HG02763 (cell line): ENCODE measurements at regions not wholly inside any gene's neighbourhood (a gene's known extent, or its start where the extent isn't known, plus 50 kb on each side); places are given as distances from the start of the nearest gene placed in this dataset.

Experiments used
- ATAC-seq: cut with Tn5 transposase; IDR thresholded peaks from one replicate; pipeline ENCODE4 v1.9.1; 2021; ENCODE audit warnings: mild to moderate bottlenecking, moderate library complexity; ENCODE audit not compliant: unreplicated experiment

- no peak for ATAC-seq
Measured at GRCh38 chr14:98949481-98950135, 322.4 kb downstream of the BCL11B start.

DNA sequence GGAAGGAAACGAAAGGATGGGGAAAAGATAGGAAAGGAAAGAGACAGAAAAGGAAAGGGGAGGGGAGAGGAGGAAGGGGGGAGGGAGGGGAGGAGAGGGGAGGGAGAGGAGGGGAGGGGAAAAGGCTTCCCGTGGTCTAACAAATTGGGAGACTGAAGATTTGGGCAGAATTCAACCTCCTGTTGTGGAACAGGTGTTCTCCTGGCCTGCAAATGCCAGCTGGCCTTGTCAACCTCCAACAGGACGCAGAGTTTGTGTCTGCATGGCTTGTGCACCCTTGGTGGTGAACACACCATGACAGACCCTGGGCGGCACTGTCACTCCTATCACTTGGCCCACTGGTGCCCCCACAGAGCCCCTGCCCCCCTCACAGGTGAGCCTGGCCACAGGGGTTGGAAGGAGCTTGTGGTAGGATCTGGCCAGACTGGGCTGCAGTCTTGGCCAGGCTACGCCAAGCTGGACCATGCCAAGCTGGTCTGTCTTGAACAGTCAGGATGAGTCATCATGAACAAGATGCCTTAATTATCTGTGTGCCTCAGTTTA lies 321.6 kb downstream of the BCL11B start:
- ATAC-seq = no peak

DNA sequence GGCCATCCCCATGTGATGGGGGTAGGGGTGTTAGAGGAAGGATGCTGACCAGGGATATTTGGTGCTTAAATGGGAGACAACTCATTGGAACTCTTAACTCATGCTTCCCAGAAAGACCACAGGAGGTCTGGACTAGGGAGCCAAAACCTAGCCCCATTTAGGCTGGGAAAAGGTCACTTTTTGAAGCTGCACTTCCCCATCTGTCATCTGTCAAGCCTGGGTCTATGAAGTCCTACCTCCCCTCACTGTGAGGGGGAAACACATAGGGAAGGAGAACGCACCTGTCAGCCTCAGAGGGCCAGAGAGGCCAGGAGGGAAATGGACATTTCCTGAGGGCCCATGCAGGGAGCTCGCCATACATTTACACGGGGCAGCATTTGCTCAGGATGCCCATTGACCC lies 321.0 kb downstream of the BCL11B start:
- no peak for ATAC-seq

GRCh38 chr14:98951521-98952152 lies 320.4 kb downstream of the BCL11B start:
- no peak for ATAC-seq

- no peak for ATAC-seq
Measured at GRCh38 chr14:98952593-98953350, 319.2 kb downstream of the BCL11B start.

GRCh38 chr14:98953551-98954348 lies 318.2 kb downstream of the BCL11B start:
- ATAC-seq = no peak

DNA sequence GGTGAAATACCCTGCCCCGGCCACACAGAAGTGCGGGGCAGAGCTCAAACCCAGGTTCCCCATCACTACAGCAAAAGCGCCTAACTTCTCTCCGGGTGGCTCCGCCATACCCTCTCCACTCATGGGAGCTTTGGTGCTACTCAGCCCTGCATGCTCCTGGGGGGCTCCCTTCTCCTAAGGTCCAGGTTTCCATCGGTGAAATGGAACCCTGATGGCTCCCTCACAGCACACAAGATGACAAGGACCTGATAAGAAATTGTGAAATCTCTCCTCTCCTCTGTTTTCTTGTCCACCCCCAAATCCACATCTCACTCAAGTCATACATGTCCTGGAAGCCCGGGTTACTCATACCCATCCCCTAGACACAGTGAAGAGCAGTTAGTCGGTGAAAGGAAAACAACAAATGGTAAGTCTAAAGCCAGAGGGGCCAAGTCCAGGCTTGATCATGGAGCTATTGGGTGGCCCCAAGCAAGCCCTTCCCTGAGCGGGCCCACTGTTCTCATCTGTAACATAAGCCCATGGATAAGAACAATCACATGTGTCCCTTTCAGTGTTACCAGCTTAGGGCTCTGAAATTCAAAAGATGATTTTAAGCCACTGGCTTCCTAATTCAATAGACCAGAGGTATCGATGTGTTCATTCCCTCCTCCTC lies 317.5 kb downstream of the BCL11B start:
- no peak for ATAC-seq

DNA sequence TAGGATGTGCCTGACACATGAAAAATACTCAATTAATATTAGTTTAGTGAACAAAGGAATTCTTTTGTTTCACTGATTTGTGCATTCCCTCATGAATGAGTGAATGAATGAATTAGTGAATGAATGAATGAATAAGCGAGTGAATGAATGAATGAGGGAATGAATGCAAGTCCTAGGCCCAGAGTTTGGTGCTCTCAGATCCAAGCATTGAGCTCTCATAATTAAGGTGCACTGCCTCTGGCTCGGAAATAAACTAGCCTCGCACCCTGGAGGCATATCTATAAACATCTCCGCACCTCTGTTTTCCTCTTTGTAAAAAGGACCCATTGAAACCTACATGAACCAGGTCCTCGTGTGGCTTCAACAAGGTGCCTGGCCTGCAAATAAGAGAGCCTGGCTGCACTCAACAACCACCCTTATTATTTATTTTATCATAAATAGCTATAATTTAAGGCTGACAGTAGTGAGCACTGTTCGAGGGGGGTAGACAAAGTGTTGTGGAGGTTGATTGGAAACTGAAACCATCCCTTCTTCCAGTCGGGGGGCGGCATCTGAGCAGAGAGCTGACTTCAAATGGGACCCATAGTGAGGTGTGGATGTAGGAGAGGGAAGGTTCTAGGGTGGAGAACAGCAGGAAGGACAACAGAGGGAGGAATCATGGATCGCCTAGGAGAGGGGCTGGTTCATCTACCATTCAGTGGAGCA lies 316.8 kb downstream of the BCL11B start:
- no peak for ATAC-seq

DNA sequence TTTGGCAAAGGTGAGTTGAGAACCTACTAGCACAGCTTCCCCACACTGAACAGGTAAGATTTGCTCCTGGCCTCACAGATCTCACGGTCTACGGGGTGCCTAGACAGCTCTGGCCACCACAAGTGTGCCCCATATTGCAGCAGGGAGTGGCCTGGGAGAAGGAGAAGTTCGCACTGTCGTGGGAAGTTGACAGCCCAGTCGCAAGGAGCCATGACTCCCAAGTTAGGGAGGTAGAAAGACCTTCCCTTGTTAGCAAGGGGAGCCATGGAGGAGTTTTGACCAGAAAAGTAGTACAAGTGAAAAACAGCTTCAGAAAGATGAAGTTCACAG lies 316.3 kb downstream of the BCL11B start:
- ATAC-seq = no peak

DNA sequence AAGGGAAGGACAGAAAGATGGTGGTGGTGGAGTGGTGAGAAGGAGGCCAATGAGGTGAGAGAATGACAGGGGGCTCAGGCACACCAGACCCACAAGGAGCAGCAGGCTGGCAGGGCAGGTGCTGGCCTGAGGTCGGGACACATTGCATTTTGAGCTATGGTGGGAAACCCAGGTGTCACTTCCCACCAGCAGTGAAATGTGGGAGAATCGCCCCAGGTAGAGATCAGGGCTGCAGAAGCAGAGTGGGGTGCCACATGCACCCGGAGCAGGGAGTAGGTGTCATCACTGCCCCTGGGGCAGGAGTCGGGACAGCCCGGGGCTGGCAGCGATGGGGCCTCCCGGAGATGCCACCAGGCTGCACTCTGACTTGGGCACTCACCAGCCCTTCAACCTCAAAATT lies 315.8 kb downstream of the BCL11B start:
- ATAC-seq = no peak

DNA sequence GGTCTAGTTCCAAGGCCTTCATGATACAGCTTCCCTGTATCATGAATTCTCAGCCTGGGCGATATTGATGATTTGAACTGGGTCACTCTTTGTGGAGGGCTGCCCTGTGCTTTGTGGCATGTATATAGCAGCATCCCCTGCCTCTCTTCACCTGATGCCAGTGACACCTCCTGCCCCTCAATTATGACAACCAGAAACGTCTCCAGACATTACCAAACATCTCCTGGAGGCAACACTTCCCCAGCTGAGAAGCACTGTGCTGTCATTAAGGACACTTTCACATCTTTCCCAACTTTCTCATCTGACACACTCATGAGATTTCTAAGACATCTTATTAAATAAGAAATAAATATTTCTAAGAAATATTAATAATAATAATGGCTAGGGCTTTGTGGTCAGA lies 315.3 kb downstream of the BCL11B start:
- no peak for ATAC-seq

GRCh38 chr14:98957211-98958047 lies 314.6 kb downstream of the BCL11B start:
- ATAC-seq = no peak

DNA sequence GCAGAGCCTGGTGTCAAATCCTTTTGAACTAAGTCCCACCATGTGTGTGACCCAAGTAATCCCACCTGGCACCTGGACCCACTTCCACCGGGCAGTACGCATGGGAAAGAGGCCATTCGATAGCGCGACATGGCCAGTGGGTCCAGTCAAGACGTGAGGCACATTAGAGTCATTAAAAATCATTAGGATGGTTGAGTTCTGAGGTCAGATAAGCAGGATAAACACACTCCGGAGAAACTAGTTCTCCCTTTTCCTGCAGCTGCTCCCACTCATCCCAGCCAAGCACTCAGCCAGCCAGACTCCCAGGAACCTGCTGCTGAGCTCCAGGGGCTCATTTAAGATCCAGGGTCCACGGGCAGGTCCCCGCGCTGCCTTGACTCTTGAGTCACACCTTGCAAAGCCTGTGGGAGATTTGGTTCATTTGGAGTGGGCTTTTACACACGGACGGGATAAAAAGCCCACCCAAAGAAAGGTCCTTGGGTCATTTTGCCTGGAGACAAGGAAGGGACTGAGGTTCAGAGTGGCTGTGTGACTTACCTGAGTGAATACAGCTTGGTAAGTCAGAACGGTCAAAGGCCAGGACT lies 313.9 kb downstream of the BCL11B start:
- no peak for ATAC-seq

DNA sequence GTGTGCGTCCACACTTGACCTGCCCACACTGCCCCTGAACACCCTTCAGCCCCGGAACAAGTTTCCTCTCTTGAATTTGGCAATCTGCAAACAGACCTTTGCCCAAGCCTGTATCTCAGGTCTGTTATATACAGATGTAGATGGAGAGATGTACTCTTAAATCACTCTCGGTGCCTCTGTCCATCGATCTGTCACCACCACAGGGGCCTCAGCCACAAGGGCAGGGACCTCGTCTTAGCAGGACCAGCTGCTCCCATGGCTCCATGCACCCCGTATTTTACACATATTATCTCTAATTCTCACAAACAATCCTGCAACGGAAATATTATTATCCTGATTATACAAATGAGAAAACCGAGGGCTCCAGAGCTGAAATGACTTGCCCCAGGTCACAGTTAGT lies 313.4 kb downstream of the BCL11B start:
- ATAC-seq = no peak

DNA sequence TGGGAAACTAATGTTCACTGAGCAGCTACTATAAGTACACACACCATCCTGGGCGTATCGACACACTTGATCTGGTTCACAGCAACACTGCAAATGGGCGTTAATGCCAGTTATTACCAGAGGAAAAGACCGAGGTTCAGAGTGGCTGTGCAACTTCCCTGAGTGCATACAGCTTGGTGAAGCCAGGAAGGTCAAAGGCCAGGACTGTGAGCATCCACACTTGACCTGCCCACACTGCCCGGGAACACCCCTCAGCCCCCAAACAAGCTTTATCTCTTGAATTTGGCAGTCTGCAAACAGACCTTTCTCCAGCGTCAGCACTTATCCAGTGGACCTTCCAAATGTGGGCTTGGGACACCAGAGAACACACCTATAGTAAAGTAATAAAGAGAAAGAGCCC lies 312.6 kb downstream of the BCL11B start:
- ATAC-seq = no peak

DNA sequence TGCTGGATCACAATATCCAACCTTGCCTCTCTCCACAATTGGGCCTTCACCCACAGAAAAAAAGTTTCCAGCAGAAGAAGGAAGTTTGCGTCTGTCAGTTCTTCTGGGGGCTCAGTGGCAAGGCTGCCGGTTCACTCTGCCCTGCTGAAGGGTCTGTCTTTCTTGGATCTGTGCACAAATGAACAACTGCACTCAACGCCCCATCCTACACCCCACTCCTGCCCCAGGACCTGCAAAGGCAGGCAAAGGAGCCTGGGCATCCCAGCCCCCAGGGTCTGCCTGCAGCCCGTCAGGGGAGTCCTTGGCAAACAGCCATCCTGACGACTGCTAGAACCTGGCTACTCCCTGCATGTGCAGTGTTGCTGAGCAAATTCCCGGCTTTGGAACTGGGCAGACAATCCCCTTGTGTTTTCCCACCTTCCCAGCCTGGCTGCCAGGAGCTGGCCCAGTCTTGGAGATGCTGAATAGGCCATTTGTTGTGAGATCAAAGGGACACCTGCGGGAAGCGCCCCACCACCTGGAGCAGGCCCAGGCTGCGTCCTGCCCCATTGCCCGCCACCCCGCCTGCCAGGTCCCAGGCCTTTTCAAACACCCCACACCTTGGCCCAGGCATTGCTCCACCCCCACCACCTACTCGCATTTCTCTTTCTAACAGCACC lies 311.9 kb downstream of the BCL11B start:
- no peak for ATAC-seq

- ATAC-seq = no peak
Measured at GRCh38 chr14:98960617-98961013, 311.4 kb downstream of the BCL11B start.

DNA sequence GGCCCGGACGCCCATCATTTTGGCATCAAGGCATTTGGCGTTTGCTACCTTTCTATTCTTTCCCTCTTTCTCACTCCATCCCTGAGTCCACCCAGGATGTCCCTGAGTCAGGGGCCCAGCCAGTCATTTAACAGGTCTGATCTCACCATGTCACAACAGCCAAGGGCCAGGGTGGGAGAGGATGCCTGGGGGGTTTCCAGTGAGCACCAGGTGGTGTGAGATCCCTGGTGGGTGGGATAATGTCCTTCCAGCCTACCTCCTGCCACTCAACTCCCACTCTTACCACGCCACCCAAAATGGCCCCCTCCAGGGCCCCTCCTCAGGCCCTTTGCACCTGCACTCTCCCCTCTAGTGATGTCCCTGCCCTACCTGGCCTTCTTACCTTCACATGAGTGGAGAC lies 310.8 kb downstream of the BCL11B start:
- ATAC-seq = no peak
